OCI-LY3 (cell line): ENCODE measurements at regions not wholly inside any gene's neighbourhood (a gene's known extent, or its start where the extent isn't known, plus 50 kb on each side); places are given as distances from the start of the nearest gene placed in this dataset.

Experiments
- CTCF ChIP-seq: fragments of 200-600, 300-600 bp; sonication (generic); IDR thresholded peaks from 2 replicates; pipeline ENCODE4 v1.5.1; 2014; ENCODE audit warnings: antibody characterized with exemption, low read length, low read depth
- EZH2phosphoT487 ChIP-seq: fragments of 200-600 bp; shearing (Covaris generic); IDR thresholded peaks from 2 replicates; pipeline ENCODE4 v1.6.1; 2018; ENCODE audit warnings: antibody characterized with exemption, mixed run types, low read depth

- TF ChIP-seq CTCF = no peak
- no peak for TF ChIP-seq EZH2phosphoT487
These were observed 196.5 kb downstream of the NUAK1 start for GRCh38 chr12:105942281-105942680.
